OCI-LY1 (cell line): ENCODE measurements at regions not wholly inside any gene's neighbourhood (a gene's known extent, or its start where the extent isn't known, plus 50 kb on each side); places are given as distances from the start of the nearest gene placed in this dataset.

Experiments used
- H2AFZ ChIP-seq: fragments of 200-600 bp; sonication (generic), shearing (Covaris generic); 2 replicates; pipeline ENCODE4 v1.6.0; 2014; ENCODE audit warnings: antibody characterized with exemption, mild to moderate bottlenecking, low read length
- H3F3A ChIP-seq: fragments of 200-600 bp; sonication (generic), shearing (Covaris generic); 2 replicates; pipeline ENCODE4 v1.6.0; 2014; ENCODE audit warnings: mild to moderate bottlenecking, antibody characterized with exemption, low read length, moderate library complexity; ENCODE audit not compliant: insufficient read depth
- H3K27ac ChIP-seq: fragments of 200-600 bp; sonication (generic); 2 replicates; pipeline ENCODE4 v1.5.1; 2014; ENCODE audit warnings: low read length, mixed run types, mild to moderate bottlenecking, low read depth; ENCODE audit not compliant: poor library complexity, severe bottlenecking
- H3K27me3 ChIP-seq: fragments of 200-600 bp; sonication (generic); 2 replicates; pipeline ENCODE4 v1.6.0; 2014; ENCODE audit warnings: antibody characterized with exemption, mild to moderate bottlenecking, low read length, moderate library complexity; ENCODE audit not compliant: insufficient read depth
- H3K36me3 ChIP-seq: fragments of 200-600 bp; sonication (generic); 2 replicates; pipeline ENCODE4 v1.6.1; 2014; ENCODE audit warnings: mild to moderate bottlenecking, antibody characterized with exemption, low read length, moderate library complexity, mixed read lengths; ENCODE audit not compliant: insufficient read depth
- H3K4me1 ChIP-seq: fragments of 200-600 bp; sonication (generic); 2 replicates; pipeline ENCODE4 v1.5.1; 2014; ENCODE audit warnings: mild to moderate bottlenecking, low read length, moderate library complexity; ENCODE audit not compliant: insufficient read depth, severe bottlenecking
- H3K4me2 ChIP-seq: fragments of 200-600 bp; sonication (generic), shearing (Covaris generic); 2 replicates; pipeline ENCODE4 v1.6.1; 2014; ENCODE audit warnings: low read length
- H3K4me3 ChIP-seq: fragments of 200-600 bp; sonication (generic); 2 replicates; pipeline ENCODE4 v1.5.1; 2014; ENCODE audit warnings: low read length, low read depth, mild to moderate bottlenecking, mixed read lengths; ENCODE audit not compliant: poor library complexity, severe bottlenecking
- H3K79me2 ChIP-seq: fragments of 200-600 bp; shearing (Covaris generic); 2 replicates; pipeline ENCODE4 v1.6.1; 2016; ENCODE audit warnings: mixed run types, low read length, mixed read lengths; ENCODE audit not compliant: insufficient read depth
- H3K9ac ChIP-seq: fragments of 200-600 bp; sonication (generic), shearing (Covaris generic); 2 replicates; pipeline ENCODE4 v1.6.1; 2014; ENCODE audit warnings: mild to moderate bottlenecking, low read length, mixed read lengths
- H3K9me2 ChIP-seq: fragments of 200-600 bp; sonication (generic), shearing (Covaris generic); 2 replicates; pipeline ENCODE4 v1.6.1; 2014; ENCODE audit warnings: low read depth, mild to moderate bottlenecking, low read length, mixed read lengths
- H3K9me3 ChIP-seq: fragments of 200-600 bp; shearing (Covaris generic); 2 replicates; pipeline ENCODE4 v1.6.1; 2014; ENCODE audit warnings: low read length, mixed read lengths
- H4K20me1 ChIP-seq: fragments of 200-600 bp; sonication (generic), shearing (Covaris generic); 2 replicates; pipeline ENCODE4 v1.6.0; 2016; ENCODE audit warnings: mild to moderate bottlenecking, low read length; ENCODE audit not compliant: insufficient read depth
- EZH2 ChIP-seq: fragments of 200-600 bp; sonication (generic), shearing (Covaris generic); IDR thresholded peaks from 2 replicates; pipeline ENCODE4 v1.8.0; 2017; ENCODE audit warnings: borderline replicate concordance, mixed run types, mild to moderate bottlenecking, antibody characterized with exemption, low read length, moderate library complexity, mixed read lengths
- TF ChIP-seq, protein P1 (sequence below): fragments of 200-600 bp; sonication (generic), shearing (Covaris generic); IDR thresholded peaks from 2 replicates; pipeline ENCODE4 v1.5.1; 2017; ENCODE audit warnings: mild to moderate bottlenecking, antibody characterized with exemption, low read length, moderate library complexity, mixed read lengths

DNA sequence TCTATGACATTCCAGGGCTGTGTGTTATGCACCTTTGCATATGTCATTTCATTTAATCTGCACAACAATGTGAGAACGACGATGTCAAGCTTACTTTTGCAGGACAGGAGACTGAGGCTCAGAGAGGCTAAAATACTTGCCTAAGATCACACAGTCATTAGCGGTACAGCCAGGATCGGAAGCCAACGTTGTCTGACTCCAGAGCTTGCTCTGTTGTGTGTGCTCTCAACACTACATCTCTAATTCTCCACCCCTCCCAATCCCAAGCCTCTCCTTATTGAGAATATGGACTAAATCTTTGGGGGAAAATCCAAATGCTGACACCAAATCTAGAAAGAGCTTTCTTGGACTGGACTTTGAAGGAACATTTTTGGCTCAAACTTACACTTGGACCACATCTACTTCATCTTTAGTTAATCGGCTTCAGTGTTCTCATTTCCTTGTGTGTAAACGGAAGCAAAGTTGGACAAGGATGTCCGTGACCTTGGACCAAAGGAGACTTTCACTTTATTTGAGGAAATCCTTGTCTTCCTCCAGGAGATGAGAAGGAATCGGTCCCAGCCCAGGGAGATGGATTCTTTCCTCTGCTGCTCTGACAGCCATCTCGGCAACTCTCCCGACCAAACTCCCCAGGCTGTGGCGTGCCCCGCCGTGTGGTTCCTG lies 242.4 kb downstream of the LPIN1 start:
- Histone ChIP-seq H2AFZ (no peak overlapping the region), H3K27ac (no peak overlapping the region), H3K9me3 (no peaks in the 10 kb centered on the region), H3K9me2 (no peaks in the 10 kb centered on the region), H3K9ac (no peak overlapping the region), H3K27me3 (no peaks in the 10 kb centered on the region), H3K36me3 (no peaks in the 10 kb centered on the region), H3K79me2 (no peaks in the 10 kb centered on the region), H3K4me2 (no peak overlapping the region), H4K20me1 (no peaks in the 10 kb centered on the region), H3K4me1 (peaks cover 10% of the 10 kb centered on the region), H3K4me3 (no peak overlapping the region), H3F3A (no peaks in the 10 kb centered on the region)
- TF ChIP-seq, protein P1, sequence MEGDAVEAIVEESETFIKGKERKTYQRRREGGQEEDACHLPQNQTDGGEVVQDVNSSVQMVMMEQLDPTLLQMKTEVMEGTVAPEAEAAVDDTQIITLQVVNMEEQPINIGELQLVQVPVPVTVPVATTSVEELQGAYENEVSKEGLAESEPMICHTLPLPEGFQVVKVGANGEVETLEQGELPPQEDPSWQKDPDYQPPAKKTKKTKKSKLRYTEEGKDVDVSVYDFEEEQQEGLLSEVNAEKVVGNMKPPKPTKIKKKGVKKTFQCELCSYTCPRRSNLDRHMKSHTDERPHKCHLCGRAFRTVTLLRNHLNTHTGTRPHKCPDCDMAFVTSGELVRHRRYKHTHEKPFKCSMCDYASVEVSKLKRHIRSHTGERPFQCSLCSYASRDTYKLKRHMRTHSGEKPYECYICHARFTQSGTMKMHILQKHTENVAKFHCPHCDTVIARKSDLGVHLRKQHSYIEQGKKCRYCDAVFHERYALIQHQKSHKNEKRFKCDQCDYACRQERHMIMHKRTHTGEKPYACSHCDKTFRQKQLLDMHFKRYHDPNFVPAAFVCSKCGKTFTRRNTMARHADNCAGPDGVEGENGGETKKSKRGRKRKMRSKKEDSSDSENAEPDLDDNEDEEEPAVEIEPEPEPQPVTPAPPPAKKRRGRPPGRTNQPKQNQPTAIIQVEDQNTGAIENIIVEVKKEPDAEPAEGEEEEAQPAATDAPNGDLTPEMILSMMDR = no peak
- no peak for TF ChIP-seq EZH2

DNA sequence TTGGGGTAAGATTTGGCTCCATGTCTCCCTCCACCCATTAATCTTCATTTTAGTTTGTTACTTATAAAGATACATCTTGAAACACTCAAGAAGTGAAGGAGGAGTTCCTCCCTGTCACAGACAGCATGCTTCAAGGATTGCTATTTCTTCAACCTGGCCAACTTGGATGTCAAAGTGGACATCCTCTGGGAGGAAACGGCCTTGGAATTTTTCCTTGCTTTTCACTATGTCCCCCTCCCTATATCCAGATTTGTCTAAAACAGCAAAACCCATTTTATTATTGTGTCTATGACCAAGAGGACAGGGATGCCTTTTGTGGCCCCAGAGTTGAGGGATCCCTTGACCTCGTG lies 242.9 kb downstream of the LPIN1 start:
- no peak overlapping the region for H2AFZ ChIP-seq
- no peak overlapping the region for H3K9ac ChIP-seq
- TF ChIP-seq, protein P1 = no peak
- TF ChIP-seq EZH2 = no peak
- no peaks in the 10 kb centered on the region for H3K36me3 ChIP-seq
- H4K20me1 ChIP-seq = no peaks in the 10 kb centered on the region
- H3K4me1 ChIP-seq = peaks cover 10% of the 10 kb centered on the region
- H3K9me2 ChIP-seq = no peaks in the 10 kb centered on the region
- no peaks in the 10 kb centered on the region for H3K27me3 ChIP-seq
- H3K4me3 ChIP-seq = no peak overlapping the region
- no peak overlapping the region for H3K4me2 ChIP-seq
- H3K79me2 ChIP-seq = no peaks in the 10 kb centered on the region
- no peak overlapping the region for H3K27ac ChIP-seq
- H3F3A ChIP-seq = no peaks in the 10 kb centered on the region
- H3K9me3 ChIP-seq = no peaks in the 10 kb centered on the region

DNA sequence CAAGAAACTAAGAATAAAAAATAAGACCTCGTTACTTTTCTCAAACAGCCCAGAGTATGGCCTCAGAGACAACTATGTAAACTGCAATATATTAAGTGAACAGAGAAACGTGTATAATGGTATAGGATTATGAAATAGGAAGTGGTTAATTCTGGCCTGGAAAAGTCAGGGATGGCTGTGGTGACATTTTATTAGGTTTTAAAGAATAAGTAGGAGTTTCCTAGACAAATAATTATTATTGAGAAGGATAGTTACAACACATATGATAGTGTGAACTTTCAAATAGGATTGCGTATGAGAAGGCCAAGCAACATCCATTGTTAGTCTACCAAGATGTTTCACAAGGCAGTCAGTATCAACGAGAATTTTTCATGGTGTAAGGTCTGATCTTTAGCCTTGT lies 244.1 kb downstream of the LPIN1 start:
- Histone ChIP-seq H3K27ac (no peak overlapping the region), H3K4me1 (peaks cover 4% of the 10 kb centered on the region), H3K4me3 (no peak overlapping the region), H3K4me2 (no peak overlapping the region), H3K36me3 (no peaks in the 10 kb centered on the region), H3K9me2 (no peaks in the 10 kb centered on the region), H3K79me2 (no peaks in the 10 kb centered on the region), H3K9ac (no peak overlapping the region), H2AFZ (no peak overlapping the region), H3F3A (no peaks in the 10 kb centered on the region), H4K20me1 (no peaks in the 10 kb centered on the region), H3K9me3 (no peaks in the 10 kb centered on the region), H3K27me3 (no peaks in the 10 kb centered on the region)
- TF ChIP-seq EZH2 = no peak
- TF ChIP-seq, protein P1 = no peak
